PC-3 (cell line): ENCODE measurements at regions not wholly inside any gene's neighbourhood (a gene's known extent, or its start where the extent isn't known, plus 50 kb on each side); places are given as distances from the start of the nearest gene placed in this dataset.

Source experiments
- EZH2 ChIP-seq: fragments of 300-600 bp; sonication (generic); IDR thresholded peaks from one replicate; pipeline ENCODE4 v1.6.1; 2017; ENCODE audit warnings: antibody characterized with exemption, mild to moderate bottlenecking, low read length; ENCODE audit not compliant: unreplicated experiment
- EZH2phosphoT487 ChIP-seq: fragments of 300-600 bp; sonication (generic); IDR thresholded peaks from 2 replicates; pipeline ENCODE4 v1.6.1; 2018; ENCODE audit warnings: mild to moderate bottlenecking, antibody characterized with exemption, low read length, borderline replicate concordance
- TF ChIP-seq, protein P1 (sequence below): fragments of 300-600 bp; sonication (generic); conservative IDR thresholded peaks from 2 replicates; pipeline ENCODE4 v1.5.1; 2017; ENCODE audit warnings: antibody characterized with exemption, low read depth, mild to moderate bottlenecking, low read length

DNA sequence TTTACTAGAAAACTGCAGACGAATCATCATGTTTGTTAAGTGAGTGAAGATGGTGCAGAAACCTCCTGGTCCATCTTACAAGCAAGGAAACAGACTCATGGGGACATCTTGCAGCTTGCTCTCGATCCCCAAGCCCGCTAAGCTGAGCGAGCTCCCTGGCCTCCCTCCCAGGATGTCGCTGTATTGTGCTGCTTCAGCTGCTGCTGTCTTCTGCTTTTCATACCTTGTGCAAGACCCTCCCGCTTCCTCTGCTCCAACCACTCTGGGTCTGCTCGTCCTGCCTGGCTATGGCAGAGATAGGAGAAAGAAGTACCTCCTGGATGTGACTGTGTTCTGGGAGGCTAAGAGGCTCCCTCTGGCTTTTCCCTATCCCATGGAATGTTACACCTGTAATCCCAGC is 285.2 kb upstream of the FZD8 start:
- TF ChIP-seq EZH2 (no peak), EZH2phosphoT487 (no peak)
- TF ChIP-seq, protein P1, sequence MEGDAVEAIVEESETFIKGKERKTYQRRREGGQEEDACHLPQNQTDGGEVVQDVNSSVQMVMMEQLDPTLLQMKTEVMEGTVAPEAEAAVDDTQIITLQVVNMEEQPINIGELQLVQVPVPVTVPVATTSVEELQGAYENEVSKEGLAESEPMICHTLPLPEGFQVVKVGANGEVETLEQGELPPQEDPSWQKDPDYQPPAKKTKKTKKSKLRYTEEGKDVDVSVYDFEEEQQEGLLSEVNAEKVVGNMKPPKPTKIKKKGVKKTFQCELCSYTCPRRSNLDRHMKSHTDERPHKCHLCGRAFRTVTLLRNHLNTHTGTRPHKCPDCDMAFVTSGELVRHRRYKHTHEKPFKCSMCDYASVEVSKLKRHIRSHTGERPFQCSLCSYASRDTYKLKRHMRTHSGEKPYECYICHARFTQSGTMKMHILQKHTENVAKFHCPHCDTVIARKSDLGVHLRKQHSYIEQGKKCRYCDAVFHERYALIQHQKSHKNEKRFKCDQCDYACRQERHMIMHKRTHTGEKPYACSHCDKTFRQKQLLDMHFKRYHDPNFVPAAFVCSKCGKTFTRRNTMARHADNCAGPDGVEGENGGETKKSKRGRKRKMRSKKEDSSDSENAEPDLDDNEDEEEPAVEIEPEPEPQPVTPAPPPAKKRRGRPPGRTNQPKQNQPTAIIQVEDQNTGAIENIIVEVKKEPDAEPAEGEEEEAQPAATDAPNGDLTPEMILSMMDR: no peak
